Neutrophil (primary cell): ENCODE measurements at regions not wholly inside any gene's neighbourhood (a gene's known extent, or its start where the extent isn't known, plus 50 kb on each side); places are given as distances from the start of the nearest gene placed in this dataset.
A peak's percentile ranks its signal among the peaks of the same experiment; 100 is the strongest.

Source experiments
- H3K27ac ChIP-seq: fragments of 200-600 bp; sonication (generic); 2 replicates; pipeline ENCODE4 v1.5.1; 2016; ENCODE audit warnings: mild to moderate bottlenecking, moderate library complexity
- H3K27me3 ChIP-seq: fragments of 200-600 bp; sonication (generic); 2 replicates; pipeline ENCODE4 v1.6.0; 2016; ENCODE audit warnings: mild to moderate bottlenecking
- H3K36me3 ChIP-seq: fragments of 200-600 bp; sonication (generic); 2 replicates; pipeline ENCODE4 v1.5.1; 2017
- H3K4me1 ChIP-seq, 2 experiments: fragments of 200-600 bp in 1 of 2; sonication (generic) in 1 of 2; 1 replicate in 1 of 2; 2 replicates in 1 of 2; pipeline versions ENCODE4 v1.5.1 to v1.6.1; 2013 to 2016; ENCODE audit warnings: low read depth in 1 of 2, low read length in 1 of 2, mild to moderate bottlenecking in 1 of 2, moderate library complexity in 1 of 2; ENCODE audit not compliant: control insufficient read depth in 1 of 2, insufficient read depth in 1 of 2
- H3K4me3 ChIP-seq, 2 experiments: fragments of 200-600 bp in 1 of 2; sonication (generic) in 1 of 2; 1 replicate in 1 of 2; 2 replicates in 1 of 2; pipeline ENCODE4 v1.5.1; 2013 to 2016; ENCODE audit warnings: low read depth in 1 of 2, low read length in 1 of 2, mild to moderate bottlenecking in 1 of 2, moderate library complexity in 1 of 2
- H3K9me3 ChIP-seq: fragments of 200-600 bp; sonication (generic); 2 replicates; pipeline ENCODE4 v1.5.1; 2016
- CTCF ChIP-seq: fragments of 200-600 bp; sonication (generic); IDR thresholded peaks from 2 replicates; pipeline ENCODE4 v1.5.1; 2016; ENCODE audit warnings: antibody characterized with exemption

DNA sequence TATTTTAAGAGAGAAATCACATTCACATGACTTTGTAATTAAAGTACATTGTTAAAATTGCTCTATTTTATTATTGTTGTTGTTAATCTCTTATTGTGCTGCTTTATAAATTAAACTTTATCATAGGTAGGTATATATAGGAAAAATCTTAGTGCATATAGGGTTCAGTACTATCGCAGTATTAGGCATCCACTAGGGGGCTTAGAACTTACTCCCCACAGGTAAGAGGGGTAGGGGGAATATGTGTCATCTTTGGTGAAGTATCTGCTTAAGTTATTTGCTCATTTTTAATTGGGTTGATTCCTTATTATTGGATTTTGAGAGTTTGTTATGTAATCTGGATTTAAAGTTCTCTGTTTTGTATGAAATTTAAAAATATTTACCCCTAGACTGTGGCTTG, 385.2 kb downstream of the DUSP10 start:
- H3K4me1 ChIP-seq, result no peaks in the 10 kb centered on the region
- H3K27me3 ChIP-seq, result no peaks in the 10 kb centered on the region
- no peaks in the 10 kb centered on the region for H3K36me3 ChIP-seq
- H3K4me3 ChIP-seq, result no peak overlapping the region
- no peak for TF ChIP-seq CTCF
- no peaks in the 10 kb centered on the region for H3K9me3 ChIP-seq
- no peak overlapping the region for H3K27ac ChIP-seq

- Histone ChIP-seq H3K36me3 (no peaks in the 10 kb centered on the region), H3K27me3 (no peaks in the 10 kb centered on the region), H3K27ac (no peak overlapping the region), H3K4me3 (no peak overlapping the region), H3K4me1 (peaks cover 12 to 19% of the 10 kb centered on the region in 2 experiments), H3K9me3 (no peaks in the 10 kb centered on the region)
- TF ChIP-seq CTCF, result no peak
Measured at GRCh38 chr1:221363039-221363438, 378.9 kb downstream of the DUSP10 start.

- peaks cover 12 to 19% of the 10 kb centered on the region in 2 experiments for H3K4me1 ChIP-seq
- no peak overlapping the region for H3K4me3 ChIP-seq
- no peak for TF ChIP-seq CTCF
- no peaks in the 10 kb centered on the region for H3K36me3 ChIP-seq
- H3K27me3 ChIP-seq, result no peaks in the 10 kb centered on the region
- peak overlapping the region; percentile 27 for H3K27ac ChIP-seq
- H3K9me3 ChIP-seq, result no peaks in the 10 kb centered on the region
Measured at GRCh38 chr1:221366495-221367110, 375.3 kb downstream of the DUSP10 start.

- no peaks in the 10 kb centered on the region for H3K36me3 ChIP-seq
- TF ChIP-seq CTCF, result no peak
- H3K9me3 ChIP-seq, result no peaks in the 10 kb centered on the region
- H3K27ac ChIP-seq, result no peak overlapping the region
- peaks cover 3 to 4% of the 10 kb centered on the region in 2 experiments for H3K4me1 ChIP-seq
- H3K27me3 ChIP-seq, result no peaks in the 10 kb centered on the region
- no peak overlapping the region for H3K4me3 ChIP-seq
Measured at GRCh38 chr1:221371705-221372104, 370.2 kb downstream of the DUSP10 start.

GRCh38 chr1:221373795-221374194, 368.1 kb downstream of the DUSP10 start:
- Histone ChIP-seq H3K4me1 (no peaks in the 10 kb centered on the region), H3K27me3 (no peaks in the 10 kb centered on the region), H3K9me3 (no peaks in the 10 kb centered on the region), H3K36me3 (no peaks in the 10 kb centered on the region), H3K4me3 (no peak overlapping the region), H3K27ac (no peak overlapping the region)
- no peak for TF ChIP-seq CTCF

DNA sequence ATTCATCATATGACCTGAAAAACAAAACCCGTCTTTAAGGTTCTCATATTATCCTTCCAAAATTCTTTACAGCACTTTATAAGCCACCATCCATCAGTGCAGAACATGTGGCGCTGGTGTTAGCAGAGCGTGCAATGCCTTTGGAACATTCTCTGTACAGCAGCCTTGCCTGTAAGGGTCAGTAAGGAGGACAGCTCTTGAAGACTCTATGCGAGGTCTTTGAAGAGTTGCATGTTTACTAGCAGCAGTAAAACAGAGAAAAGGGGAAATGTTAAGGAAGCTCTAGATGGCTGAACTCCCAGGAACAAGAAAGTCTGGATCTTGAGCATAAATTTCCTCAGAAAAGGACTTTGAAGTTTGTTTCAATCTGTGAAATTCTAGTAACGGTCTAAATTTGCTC, 365.6 kb downstream of the DUSP10 start:
- Histone ChIP-seq H3K4me1 (no peaks in the 10 kb centered on the region), H3K9me3 (no peaks in the 10 kb centered on the region), H3K27ac (no peak overlapping the region), H3K36me3 (no peaks in the 10 kb centered on the region), H3K4me3 (no peak overlapping the region), H3K27me3 (no peaks in the 10 kb centered on the region)
- no peak for TF ChIP-seq CTCF
